ENCODE measurements at regions not wholly inside any gene's neighbourhood (a gene's known extent, or its start where the extent isn't known, plus 50 kb on each side); places are given as distances from the start of the nearest gene placed in this dataset.
"Not testable (repeated sequence)": the region's sequence is repeated elsewhere in the genome, so short reads cannot be mapped to it uniquely, and the experiment has no call there.

DNA sequence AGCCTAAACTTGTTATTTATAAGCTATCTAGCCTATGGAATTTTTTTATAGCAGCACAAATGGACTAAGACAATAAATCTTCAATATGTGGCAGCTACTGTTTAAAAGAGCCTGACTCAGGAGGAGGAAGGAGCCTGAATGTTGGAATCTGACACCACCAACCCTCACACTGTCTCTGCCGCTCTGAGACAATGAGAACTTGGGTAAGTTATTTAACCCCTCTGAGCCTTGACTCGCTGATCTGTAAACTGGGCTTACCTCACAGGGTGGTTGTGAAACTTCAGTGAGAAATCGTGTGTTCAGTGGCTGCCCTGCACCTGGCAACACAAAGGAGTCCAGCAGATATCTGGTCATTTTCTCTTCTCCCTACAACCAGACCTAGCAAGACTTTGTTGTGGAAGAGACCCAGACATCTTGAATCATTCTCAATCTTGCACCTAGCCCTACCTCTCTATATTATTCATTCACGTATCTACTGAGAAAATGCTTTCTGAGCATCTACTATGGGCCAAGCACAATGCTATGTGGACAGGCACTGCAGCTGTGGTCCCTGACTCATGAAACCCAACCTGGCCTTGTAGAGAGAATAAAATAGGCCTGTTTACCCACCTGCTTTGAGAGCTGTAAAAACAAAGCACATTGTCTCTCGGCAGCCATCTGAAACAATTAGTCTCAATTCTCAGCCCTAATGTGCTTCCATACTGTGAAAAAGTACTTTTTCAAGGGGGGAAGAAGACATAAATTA is 81.9 kb upstream of the SLC25A36 start:
- TF ChIP-seq EZH2 (IDR thresholded peaks at IDR 0.05): no peak
- no peak for TF ChIP-seq FOXP2 (optimal IDR thresholded peaks at IDR 0.05; ENCODE audit: control extremely low read depth, extremely low read length, insufficient read depth)
- no peak for TF ChIP-seq POLR2AphosphoS5 (IDR thresholded peaks at IDR 0.05; ENCODE audit: borderline replicate concordance, low read depth, low read length)
- no peak overlapping the region for H3K9ac ChIP-seq (ENCODE audit: insufficient read length)
- H3K9me3 ChIP-seq (ENCODE audit: low read depth, low read length): no peaks in the 10 kb centered on the region
- H3K27ac ChIP-seq: no peak overlapping the region
- H3K36me3 ChIP-seq (ENCODE audit: insufficient read depth, low read length): no peaks in the 10 kb centered on the region
- no peak overlapping the region for H3K4me3 ChIP-seq
- DNase-seq (ENCODE audit: low read depth, low spot score): no peak

- Histone ChIP-seq H3K9me3 (ENCODE audit: low read depth, low read length) (no peaks in the 10 kb centered on the region), H3K27ac (no peak overlapping the region), H3K36me3 (ENCODE audit: insufficient read depth, low read length) (no peaks in the 10 kb centered on the region), H3K4me3 (no peak overlapping the region), H3K9ac (ENCODE audit: insufficient read length) (no peak overlapping the region)
- peak; percentile 82 for DNase-seq (ENCODE audit: low read depth, low spot score)
- no peak for TF ChIP-seq FOXP2 (optimal IDR thresholded peaks at IDR 0.05; ENCODE audit: control extremely low read depth, extremely low read length, insufficient read depth)
- no peak for TF ChIP-seq EZH2 (IDR thresholded peaks at IDR 0.05)
- no peak for TF ChIP-seq POLR2AphosphoS5 (IDR thresholded peaks at IDR 0.05; ENCODE audit: borderline replicate concordance, low read depth, low read length)
Observed at GRCh38 chr3:140863580-140864009, 78.0 kb upstream of the SLC25A36 start.

GRCh38 chr3:140870351-140870750 is 71.3 kb upstream of the SLC25A36 start:
- H3K36me3 ChIP-seq (ENCODE audit: insufficient read depth, low read length): no peaks in the 10 kb centered on the region
- H3K27ac ChIP-seq: no peak overlapping the region
- no peak for DNase-seq (ENCODE audit: low read depth, low spot score)
- TF ChIP-seq FOXP2 (optimal IDR thresholded peaks at IDR 0.05; ENCODE audit: control extremely low read depth, extremely low read length, insufficient read depth): no peak
- TF ChIP-seq EZH2 (IDR thresholded peaks at IDR 0.05): no peak
- no peak for TF ChIP-seq POLR2AphosphoS5 (IDR thresholded peaks at IDR 0.05; ENCODE audit: borderline replicate concordance, low read depth, low read length)
- H3K9me3 ChIP-seq (ENCODE audit: low read depth, low read length): no peaks in the 10 kb centered on the region
- H3K4me3 ChIP-seq: no peak overlapping the region
- H3K9ac ChIP-seq (ENCODE audit: insufficient read length): no peak overlapping the region

DNA sequence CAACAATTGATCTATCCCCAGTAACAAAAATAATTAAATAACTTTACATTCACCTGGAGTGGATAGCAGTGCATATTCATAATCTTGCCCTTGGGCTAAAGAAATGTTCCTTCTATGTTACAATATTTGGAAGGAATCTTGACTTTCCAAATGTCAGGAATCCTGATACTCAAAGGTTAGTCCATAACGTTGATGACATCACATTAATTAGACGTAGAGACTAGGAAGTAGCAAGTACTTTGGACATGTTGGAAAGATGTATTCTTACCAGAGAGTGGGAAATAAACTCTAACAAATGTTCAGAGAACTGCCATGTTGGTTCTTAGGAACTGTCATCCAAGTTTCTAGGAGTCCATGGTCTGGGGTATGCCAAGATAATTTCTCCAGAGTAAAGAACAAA is 70.6 kb upstream of the SLC25A36 start:
- Histone ChIP-seq H3K9ac (ENCODE audit: insufficient read length) (no peak overlapping the region), H3K9me3 (ENCODE audit: low read depth, low read length) (no peaks in the 10 kb centered on the region), H3K4me3 (no peak overlapping the region), H3K27ac (no peak overlapping the region), H3K36me3 (ENCODE audit: insufficient read depth, low read length) (no peaks in the 10 kb centered on the region)
- TF ChIP-seq POLR2AphosphoS5 (IDR thresholded peaks at IDR 0.05; ENCODE audit: borderline replicate concordance, low read depth, low read length) (no peak), EZH2 (IDR thresholded peaks at IDR 0.05) (no peak), FOXP2 (optimal IDR thresholded peaks at IDR 0.05; ENCODE audit: control extremely low read depth, extremely low read length, insufficient read depth) (no peak)
- DNase-seq (ENCODE audit: low read depth, low spot score): no peak

GRCh38 chr3:140872165-140872564 is 69.5 kb upstream of the SLC25A36 start:
- not testable (repeated sequence) for H3K9me3 ChIP-seq (ENCODE audit: low read depth, low read length); H3K27ac ChIP-seq; DNase-seq (ENCODE audit: low read depth, low spot score); H3K9ac ChIP-seq (ENCODE audit: insufficient read length); H3K36me3 ChIP-seq (ENCODE audit: insufficient read depth, low read length); H3K4me3 ChIP-seq

DNA sequence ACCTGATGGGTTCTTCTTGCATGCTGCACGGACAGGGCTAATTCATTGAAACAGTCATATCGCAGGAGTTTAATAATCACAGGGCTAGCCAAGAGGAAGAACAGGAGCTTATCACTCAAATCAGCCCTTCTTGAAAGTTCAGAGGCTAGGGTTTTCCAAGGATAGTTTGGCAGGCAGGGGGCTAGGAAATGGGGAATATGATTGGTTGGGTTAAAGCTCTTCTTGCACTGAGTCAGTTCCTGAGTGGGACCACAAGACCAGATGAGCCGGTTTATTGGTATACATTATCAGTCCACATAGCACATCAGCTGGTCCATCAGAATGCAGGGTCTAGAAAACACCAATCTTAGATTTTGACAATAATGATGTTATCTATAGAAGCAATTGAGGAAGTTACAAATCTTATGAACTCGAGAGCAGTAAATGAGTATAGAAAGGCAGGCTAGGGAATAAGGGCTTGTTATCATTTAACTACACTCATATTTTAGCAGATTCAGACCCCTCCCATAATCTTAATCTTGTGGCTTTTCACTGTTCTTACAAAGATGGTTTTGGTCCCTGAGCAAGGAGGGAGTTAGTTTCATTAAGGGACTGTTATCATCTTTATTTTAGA is 58.1 kb upstream of the SLC25A36 start:
- Histone ChIP-seq H3K27ac (no peak overlapping the region), H3K36me3 (ENCODE audit: insufficient read depth, low read length) (no peaks in the 10 kb centered on the region), H3K9me3 (ENCODE audit: low read depth, low read length) (no peaks in the 10 kb centered on the region), H3K4me3 (no peak overlapping the region), H3K9ac (ENCODE audit: insufficient read length) (no peak overlapping the region)
- DNase-seq (ENCODE audit: low read depth, low spot score): no peak
- TF ChIP-seq FOXP2 (optimal IDR thresholded peaks at IDR 0.05; ENCODE audit: control extremely low read depth, extremely low read length, insufficient read depth) (no peak), EZH2 (IDR thresholded peaks at IDR 0.05) (no peak), POLR2AphosphoS5 (IDR thresholded peaks at IDR 0.05; ENCODE audit: borderline replicate concordance, low read depth, low read length) (no peak)

DNA sequence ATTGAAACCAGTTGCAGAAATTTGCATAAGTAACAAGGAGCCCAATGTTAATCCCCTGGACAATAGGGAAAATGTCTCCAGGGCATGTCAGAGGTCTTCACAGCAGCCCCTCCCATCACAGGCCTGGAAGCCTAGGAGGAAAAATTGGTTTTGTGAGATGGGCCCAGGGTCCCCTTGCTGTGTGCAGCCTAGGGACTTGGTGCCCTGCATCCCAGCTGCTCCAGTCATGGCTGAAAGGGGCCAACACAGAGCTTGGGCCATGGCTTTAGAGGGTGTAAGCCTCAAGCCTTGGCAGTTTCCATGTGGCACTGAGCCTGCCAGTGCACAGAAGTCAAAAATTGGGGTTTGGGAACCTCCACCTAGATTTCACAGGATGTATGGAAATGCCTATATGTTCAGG is 55.9 kb upstream of the SLC25A36 start:
- not testable (repeated sequence) for DNase-seq (ENCODE audit: low read depth, low spot score); H3K9me3 ChIP-seq (ENCODE audit: low read depth, low read length); H3K36me3 ChIP-seq (ENCODE audit: insufficient read depth, low read length); H3K9ac ChIP-seq (ENCODE audit: insufficient read length); H3K4me3 ChIP-seq; H3K27ac ChIP-seq
